ENCODE measurements at regions not wholly inside any gene's neighbourhood (a gene's known extent, or its start where the extent isn't known, plus 50 kb on each side); places are given as distances from the start of the nearest gene placed in this dataset.

DNA sequence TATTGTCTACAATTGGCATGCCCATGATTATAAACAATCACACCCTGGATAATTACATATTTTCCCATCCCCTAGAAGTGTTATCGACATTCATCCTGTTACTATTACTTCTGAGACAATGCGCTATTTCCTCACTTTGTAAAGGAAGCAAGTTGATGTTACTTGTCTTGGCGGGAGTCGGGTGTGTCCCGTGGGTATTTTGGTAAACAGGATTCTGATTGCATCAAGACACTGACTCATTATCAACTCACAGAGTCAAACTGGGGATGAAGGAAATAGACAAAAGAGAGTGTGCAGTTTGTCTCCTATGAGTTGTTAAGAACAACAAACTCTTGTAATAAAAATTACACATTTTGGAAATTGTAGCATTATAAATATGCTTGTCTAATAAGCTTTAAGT, 142.7 kb downstream of the GALR1 start:
- no peaks in the 10 kb centered on the region for H3K4me1 ChIP-seq (ENCODE audit: insufficient read depth, insufficient read length)
- no peak for DNase-seq (ENCODE audit: low read depth, low spot score)
- H3K9ac ChIP-seq (ENCODE audit: insufficient read length, low read depth): no peak overlapping the region
- no peak for TF ChIP-seq ZNF274 (IDR thresholded peaks at IDR 0.05; ENCODE audit: low read depth, low read length)
- no peak for TF ChIP-seq YY1 (IDR thresholded peaks at IDR 0.05; ENCODE audit: insufficient read depth, insufficient read length)
- TF ChIP-seq SUZ12 (IDR thresholded peaks at IDR 0.05; ENCODE audit: extremely low read depth, insufficient read depth, insufficient read length): no peak
- H3K4me3 ChIP-seq (ENCODE audit: insufficient read length, low read depth): no peak overlapping the region
- H3K27me3 ChIP-seq (ENCODE audit: insufficient read depth, insufficient read length): no peaks in the 10 kb centered on the region
- H3K9me3 ChIP-seq (ENCODE audit: insufficient read depth, low read length): 0 out of 2 replicates have a peak, but pooled peaks cover 6% of the 10 kb centered on the region
- H3K36me3 ChIP-seq (ENCODE audit: insufficient read depth, insufficient read length, low read length): no peaks in the 10 kb centered on the region

- no peaks in the 10 kb centered on the region for H3K27me3 ChIP-seq (ENCODE audit: insufficient read depth, insufficient read length)
- H3K9me3 ChIP-seq (ENCODE audit: insufficient read depth, low read length): 0 out of 2 replicates have a peak, but pooled peaks cover 6% of the 10 kb centered on the region
- H3K4me1 ChIP-seq (ENCODE audit: insufficient read depth, insufficient read length): no peaks in the 10 kb centered on the region
- H3K36me3 ChIP-seq (ENCODE audit: insufficient read depth, insufficient read length, low read length): no peaks in the 10 kb centered on the region
- H3K4me3 ChIP-seq (ENCODE audit: insufficient read length, low read depth): no peak overlapping the region
- no peak for DNase-seq (ENCODE audit: low read depth, low spot score)
- TF ChIP-seq SUZ12 (IDR thresholded peaks at IDR 0.05; ENCODE audit: extremely low read depth, insufficient read depth, insufficient read length) (no peak), ZNF274 (IDR thresholded peaks at IDR 0.05; ENCODE audit: low read depth, low read length) (no peak)
- no peak overlapping the region for H3K9ac ChIP-seq (ENCODE audit: insufficient read length, low read depth)
These were observed 143.9 kb downstream of the GALR1 start for GRCh38 chr18:77393519-77393918.

DNA sequence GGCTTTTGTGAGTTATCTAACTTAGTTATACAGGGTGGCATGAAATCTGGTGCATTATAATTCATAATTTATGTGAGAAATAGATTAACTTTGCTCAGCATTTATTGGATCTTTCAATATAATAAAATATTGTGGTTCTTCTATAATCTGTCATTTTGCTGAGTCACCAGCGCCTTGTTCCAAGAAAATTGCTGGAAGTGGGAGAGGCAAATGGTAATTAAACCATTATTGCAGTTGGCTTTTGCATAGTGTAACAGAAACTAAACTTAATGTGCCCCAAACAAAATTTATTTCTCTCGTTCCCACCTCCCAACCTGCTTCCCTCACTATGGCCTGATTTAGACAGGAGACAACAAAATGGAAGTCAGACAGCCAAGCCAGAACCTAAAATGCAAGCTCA, 146.3 kb downstream of the GALR1 start:
- H3K9ac ChIP-seq (ENCODE audit: insufficient read length, low read depth): no peak overlapping the region
- no peak overlapping the region for H3K4me3 ChIP-seq (ENCODE audit: insufficient read length, low read depth)
- H3K36me3 ChIP-seq (ENCODE audit: insufficient read depth, insufficient read length, low read length): no peaks in the 10 kb centered on the region
- no peak for DNase-seq (ENCODE audit: low read depth, low spot score)
- TF ChIP-seq YY1 (IDR thresholded peaks at IDR 0.05; ENCODE audit: insufficient read depth, insufficient read length): no peak
- TF ChIP-seq ZNF274 (IDR thresholded peaks at IDR 0.05; ENCODE audit: low read depth, low read length): no peak
- TF ChIP-seq SUZ12 (IDR thresholded peaks at IDR 0.05; ENCODE audit: extremely low read depth, insufficient read depth, insufficient read length): no peak
- H3K27me3 ChIP-seq (ENCODE audit: insufficient read depth, insufficient read length): no peaks in the 10 kb centered on the region
- H3K9me3 ChIP-seq (ENCODE audit: insufficient read depth, low read length): 0 out of 2 replicates have a peak, but pooled peaks cover 6% of the 10 kb centered on the region
- no peaks in the 10 kb centered on the region for H3K4me1 ChIP-seq (ENCODE audit: insufficient read depth, insufficient read length)

DNA sequence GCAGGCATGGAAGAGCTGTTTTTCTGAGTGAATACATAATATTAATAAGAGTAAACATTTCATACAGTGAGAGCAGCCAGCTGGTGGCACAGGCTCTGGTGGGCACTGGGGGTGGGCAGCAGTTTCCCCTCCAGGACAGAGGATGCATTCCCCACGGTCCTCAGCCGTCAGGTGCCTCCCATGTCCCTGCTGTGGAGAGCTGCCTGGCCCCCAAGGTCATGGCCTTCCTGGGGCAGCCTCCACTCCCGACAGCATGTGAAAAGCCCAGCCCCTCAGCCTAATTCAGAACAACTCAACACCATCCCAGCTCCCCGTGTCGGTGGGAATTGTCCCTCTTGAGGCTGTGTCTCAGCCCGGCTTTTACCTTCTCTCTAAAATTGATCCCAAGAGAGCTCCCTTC, 147.4 kb downstream of the GALR1 start:
- no peak overlapping the region for H3K9ac ChIP-seq (ENCODE audit: insufficient read length, low read depth)
- no peak for TF ChIP-seq ZNF274 (IDR thresholded peaks at IDR 0.05; ENCODE audit: low read depth, low read length)
- no peak for TF ChIP-seq SUZ12 (IDR thresholded peaks at IDR 0.05; ENCODE audit: extremely low read depth, insufficient read depth, insufficient read length)
- no peak for TF ChIP-seq YY1 (IDR thresholded peaks at IDR 0.05; ENCODE audit: insufficient read depth, insufficient read length)
- DNase-seq (ENCODE audit: low read depth, low spot score): no peak

DNA sequence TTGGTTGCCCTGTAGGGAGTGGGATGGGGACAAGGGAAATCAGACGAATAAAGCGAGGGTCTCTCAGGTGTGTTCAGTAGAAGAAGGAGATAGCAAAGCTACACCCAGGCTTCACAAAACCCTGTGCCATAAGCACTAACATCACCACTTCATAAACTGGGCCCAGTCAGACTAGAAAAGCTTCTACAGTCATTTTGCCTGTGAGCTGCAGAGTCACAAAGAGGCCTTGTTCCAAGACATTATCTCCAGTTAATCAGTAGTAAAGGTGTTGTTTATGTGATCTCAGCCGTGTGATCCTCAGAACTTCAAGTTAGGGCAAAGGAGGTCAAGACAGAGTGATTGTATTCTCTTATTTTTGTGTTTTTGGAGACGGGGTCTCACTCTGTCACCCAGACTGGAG, 148.0 kb downstream of the GALR1 start:
- Histone ChIP-seq H3K27me3 (ENCODE audit: insufficient read depth, insufficient read length) (no peaks in the 10 kb centered on the region), H3K4me1 (ENCODE audit: insufficient read depth, insufficient read length) (no peaks in the 10 kb centered on the region), H3K9me3 (ENCODE audit: insufficient read depth, low read length) (no peaks in the 10 kb centered on the region), H3K4me3 (ENCODE audit: insufficient read length, low read depth) (no peak overlapping the region), H3K9ac (ENCODE audit: insufficient read length, low read depth) (no peak overlapping the region), H3K36me3 (ENCODE audit: insufficient read depth, insufficient read length, low read length) (no peaks in the 10 kb centered on the region)
- no peak for TF ChIP-seq YY1 (IDR thresholded peaks at IDR 0.05; ENCODE audit: insufficient read depth, insufficient read length)
- TF ChIP-seq ZNF274 (IDR thresholded peaks at IDR 0.05; ENCODE audit: low read depth, low read length): no peak
- TF ChIP-seq SUZ12 (IDR thresholded peaks at IDR 0.05; ENCODE audit: extremely low read depth, insufficient read depth, insufficient read length): no peak
- no peak for DNase-seq (ENCODE audit: low read depth, low spot score)

More for the DNA sequence above, 147.4 kb downstream of the GALR1 start:
- Histone ChIP-seq H3K9me3 (ENCODE audit: insufficient read depth, low read length) (0 out of 2 replicates have a peak, but pooled peaks cover 1% of the 10 kb centered on the region), H3K4me1 (ENCODE audit: insufficient read depth, insufficient read length) (no peaks in the 10 kb centered on the region), H3K36me3 (ENCODE audit: insufficient read depth, insufficient read length, low read length) (no peaks in the 10 kb centered on the region), H3K27me3 (ENCODE audit: insufficient read depth, insufficient read length) (no peaks in the 10 kb centered on the region), H3K4me3 (ENCODE audit: insufficient read length, low read depth) (no peak overlapping the region)

- H3K27me3 ChIP-seq (ENCODE audit: insufficient read depth, insufficient read length): no peaks in the 10 kb centered on the region
- H3K4me3 ChIP-seq (ENCODE audit: insufficient read length, low read depth): no peak overlapping the region
- no peak for DNase-seq (ENCODE audit: low read depth, low spot score)
- H3K9ac ChIP-seq (ENCODE audit: insufficient read length, low read depth): no peak overlapping the region
- TF ChIP-seq SUZ12 (IDR thresholded peaks at IDR 0.05; ENCODE audit: extremely low read depth, insufficient read depth, insufficient read length) (no peak), YY1 (IDR thresholded peaks at IDR 0.05; ENCODE audit: insufficient read depth, insufficient read length) (no peak), ZNF274 (IDR thresholded peaks at IDR 0.05; ENCODE audit: low read depth, low read length) (no peak)
- no peaks in the 10 kb centered on the region for H3K9me3 ChIP-seq (ENCODE audit: insufficient read depth, low read length)
- H3K4me1 ChIP-seq (ENCODE audit: insufficient read depth, insufficient read length): no peaks in the 10 kb centered on the region
- H3K36me3 ChIP-seq (ENCODE audit: insufficient read depth, insufficient read length, low read length): no peaks in the 10 kb centered on the region
These were observed 150.9 kb downstream of the GALR1 start for GRCh38 chr18:77400561-77400960.

DNA sequence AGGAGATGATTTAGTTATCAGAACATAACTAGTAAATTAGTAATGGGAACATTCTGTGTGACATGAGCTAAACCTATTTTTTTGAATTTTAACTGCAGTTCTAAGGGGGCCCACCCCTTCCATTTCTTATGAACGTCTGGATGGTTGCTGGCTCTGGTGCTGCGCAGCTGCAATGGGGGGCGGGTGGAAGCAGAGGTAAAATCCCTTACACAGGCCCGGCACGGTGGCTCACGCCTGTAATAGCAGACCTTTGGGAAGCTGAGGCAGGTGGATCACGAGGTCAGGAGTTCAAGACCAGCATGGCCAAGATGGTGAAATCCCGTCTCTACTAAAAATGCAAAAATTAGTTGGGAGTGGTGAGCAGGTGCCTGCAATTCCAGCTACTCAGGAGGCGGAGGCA, 151.5 kb downstream of the GALR1 start:
- TF ChIP-seq SUZ12 (IDR thresholded peaks at IDR 0.05; ENCODE audit: extremely low read depth, insufficient read depth, insufficient read length): no peak
- TF ChIP-seq YY1 (IDR thresholded peaks at IDR 0.05; ENCODE audit: insufficient read depth, insufficient read length): no peak
- no peak for TF ChIP-seq ZNF274 (IDR thresholded peaks at IDR 0.05; ENCODE audit: low read depth, low read length)
- Histone ChIP-seq H3K4me1 (ENCODE audit: insufficient read depth, insufficient read length) (no peaks in the 10 kb centered on the region), H3K27me3 (ENCODE audit: insufficient read depth, insufficient read length) (no peaks in the 10 kb centered on the region), H3K4me3 (ENCODE audit: insufficient read length, low read depth) (no peak overlapping the region), H3K9ac (ENCODE audit: insufficient read length, low read depth) (no peak overlapping the region), H3K36me3 (ENCODE audit: insufficient read depth, insufficient read length, low read length) (no peaks in the 10 kb centered on the region), H3K9me3 (ENCODE audit: insufficient read depth, low read length) (no peaks in the 10 kb centered on the region)
- DNase-seq (ENCODE audit: low read depth, low spot score): no peak
